Right lobe of liver (tissue), 6 donors: ENCODE measurements at regions not wholly inside any gene's neighbourhood (a gene's known extent, or its start where the extent isn't known, plus 50 kb on each side); places are given as distances from the start of the nearest gene placed in this dataset.

ENCODE experiments used
- ATAC-seq, 4 donors: fragments of 200-7000 bp; cut with Tn5 transposase; one replicate each; pipeline ENCODE4 v1.9.1; 2020; ENCODE audit warnings: mild to moderate bottlenecking in 4 of 4, moderate library complexity in 4 of 4
- DNase-seq, 3 donors: peaks; one replicate each; pipeline ENCODE4 v3.0.0-alpha.2; 2020
- H3K27ac ChIP-seq, 3 donors: fragments of 200-600 bp; one replicate each; pipeline ENCODE4 v1.8.0; 2022
- H3K27me3 ChIP-seq, 2 donors: fragments of 200-600 bp; one replicate each; pipeline ENCODE4 v1.8.0; 2022
- H3K36me3 ChIP-seq, 4 donors: fragments of 200-600 bp; sonication (generic) in 1 of 4; one replicate each; pipeline versions ENCODE4 v1.5.1 to v1.8.0; 2017 to 2022; ENCODE audit warnings: control low read depth in 1 of 4
- H3K4me1 ChIP-seq, 4 donors: fragments of 200-600 bp; sonication (generic) in 1 of 4; one replicate each; pipeline versions ENCODE4 v1.5.1 to v1.8.0; 2017 to 2022; ENCODE audit warnings: control low read depth in 1 of 4
- H3K4me3 ChIP-seq, 3 donors: fragments of 200-600 bp; one replicate each; pipeline ENCODE4 v1.8.0; 2022
- H3K9me3 ChIP-seq, 4 donors: fragments of 200-600 bp; sonication (generic) in 1 of 4; one replicate each; pipeline versions ENCODE4 v1.5.1 to v1.8.0; 2017 to 2022; ENCODE audit warnings: control low read depth in 1 of 4
- CTCF ChIP-seq, 4 donors: fragments of 200-600 bp in 3 of 4; fragments of 450-650 bp in 1 of 4; IDR thresholded peaks; one replicate each; pipeline versions ENCODE4 v1.5.1 to v1.8.0; 2016 to 2022; ENCODE audit warnings: antibody characterized with exemption in 4 of 4, mild to moderate bottlenecking in 2 of 4
- POLR2A ChIP-seq: fragments of 450-650 bp; IDR thresholded peaks from one replicate; pipeline ENCODE4 v1.6.1; 2017; ENCODE audit warnings: antibody characterized with exemption, mild to moderate bottlenecking
- WGBS: methylation state at CpG from one replicate; pipeline ENCODE4 v1.1.6; 2018; ENCODE audit warnings: low coverage, low lambda C conversion rate; ENCODE audit not compliant: insufficient coverage; ENCODE audit errors: missing lambda C conversion rate; 5-methylcytosine and 5-hydroxymethylcytosine counted together
- intact Hi-C, 2 donors: fragments of 100-400 bp; cut with DNase I; formaldehyde crosslinking; loops; one replicate each; pipeline versions ENCODE4 v1.11.2 to v1.14.1; 2022
- donor health status: DM: no; HTN: yes; CAD: no.
- donor health status: DM: no; HTN: no; CAD: no.
- donor health status: DM: no; HTN: no; CAD: no.
- donor health status: DM: no; HTN: yes; CAD: no.
- donor health status: DM: no; HTN: yes; CAD: no.

GRCh38 chr5:155983954-155984353 is 343.0 kb upstream of the SGCD start:
- no peaks in the 10 kb centered on the region for H3K4me1 ChIP-seq
- ATAC-seq: no peak
- WGBS: 80% methylated on average over 3 of the region's 3 CpGs

GRCh38 chr5:155987265-155987810 is 339.6 kb upstream of the SGCD start:
- no peak for DNase-seq
- Histone ChIP-seq H3K27ac (no peak overlapping the region), H3K4me3 (no peak overlapping the region), H3K27me3 (no peaks in the 10 kb centered on the region), H3K4me1 (no peaks in the 10 kb centered on the region), H3K36me3 (no peaks in the 10 kb centered on the region), H3K9me3 (no peaks in the 10 kb centered on the region)
- WGBS: 61% methylated on average over 4 of the region's 5 CpGs
- ATAC-seq: no peak
- intact Hi-C loops: no loop called here
- no peak for TF ChIP-seq POLR2A
- no peak for TF ChIP-seq CTCF (IDR thresholded peaks at IDR 0.05)

More at GRCh38 chr5:155983954-155984353, 343.0 kb upstream of the SGCD start:
- no peaks in the 10 kb centered on the region for H3K9me3 ChIP-seq
- no peak overlapping the region for H3K4me3 ChIP-seq
- no peak overlapping the region for H3K27ac ChIP-seq
- no peaks in the 10 kb centered on the region for H3K27me3 ChIP-seq
- intact Hi-C loops: no loop called here
- DNase-seq: no peak
- H3K36me3 ChIP-seq: no peaks in the 10 kb centered on the region
- no peak for TF ChIP-seq CTCF (IDR thresholded peaks at IDR 0.05)
- TF ChIP-seq POLR2A: no peak

DNA sequence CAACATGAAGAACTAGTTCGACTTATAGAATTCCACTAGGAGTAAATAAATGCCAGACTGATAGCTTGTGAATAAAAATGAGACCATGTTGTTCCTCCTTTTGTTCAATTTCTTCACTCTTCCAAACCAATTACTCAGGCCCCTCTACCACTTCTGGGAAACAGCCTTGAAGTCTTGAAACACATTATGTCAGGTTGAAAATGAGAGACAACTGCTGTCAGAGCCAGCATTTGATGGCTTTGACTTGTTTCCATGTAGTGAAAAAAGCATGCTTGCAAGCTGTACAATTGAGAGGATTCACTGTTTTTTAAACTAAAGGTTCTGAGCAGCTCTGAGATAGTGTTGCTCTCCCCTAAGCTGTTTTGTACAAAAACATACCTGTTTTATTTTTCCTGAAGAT is 337.1 kb upstream of the SGCD start:
- intact Hi-C loops: no loop called here
- no peaks in the 10 kb centered on the region for H3K36me3 ChIP-seq
- H3K9me3 ChIP-seq: no peaks in the 10 kb centered on the region
- TF ChIP-seq CTCF (IDR thresholded peaks at IDR 0.05) (no peak), POLR2A (no peak)
- no peak for DNase-seq
- H3K4me3 ChIP-seq: no peak overlapping the region
- ATAC-seq: no peak
- 36% methylated on average over 1 of the region's 1 CpG for WGBS
- H3K27me3 ChIP-seq: no peaks in the 10 kb centered on the region
- H3K27ac ChIP-seq: no peak overlapping the region
- H3K4me1 ChIP-seq: no peaks in the 10 kb centered on the region

DNA sequence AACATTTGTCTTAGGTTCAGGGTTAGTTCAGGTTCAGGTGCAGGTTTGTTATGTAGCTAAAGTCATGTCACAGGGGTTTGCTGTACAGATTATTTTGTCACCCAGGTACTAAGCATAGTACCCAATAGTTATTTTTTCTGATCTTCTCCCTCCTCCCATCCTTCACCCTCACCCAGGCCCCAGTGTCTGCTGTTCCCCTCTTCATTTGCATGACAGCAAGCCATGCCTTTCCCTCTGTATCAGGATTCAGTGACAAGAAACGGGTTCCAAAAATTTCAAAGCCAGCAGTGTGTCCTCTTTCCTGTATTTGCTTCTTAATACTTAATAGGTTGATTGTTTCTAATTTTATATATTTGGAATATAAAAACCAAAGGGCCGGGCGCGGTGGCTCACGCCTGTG is 330.8 kb upstream of the SGCD start:
- H3K4me3 ChIP-seq: no peak overlapping the region
- 75% methylated on average over 5 of the region's 5 CpGs for WGBS
- no peak for DNase-seq
- no peak for ATAC-seq
- H3K27me3 ChIP-seq: no peaks in the 10 kb centered on the region
- no peaks in the 10 kb centered on the region for H3K36me3 ChIP-seq
- intact Hi-C loops: no loop called here
- TF ChIP-seq POLR2A (no peak), CTCF (IDR thresholded peaks at IDR 0.05) (no peak)
- no peaks in the 10 kb centered on the region for H3K9me3 ChIP-seq
- H3K4me1 ChIP-seq: no peaks in the 10 kb centered on the region
- no peak overlapping the region for H3K27ac ChIP-seq

DNA sequence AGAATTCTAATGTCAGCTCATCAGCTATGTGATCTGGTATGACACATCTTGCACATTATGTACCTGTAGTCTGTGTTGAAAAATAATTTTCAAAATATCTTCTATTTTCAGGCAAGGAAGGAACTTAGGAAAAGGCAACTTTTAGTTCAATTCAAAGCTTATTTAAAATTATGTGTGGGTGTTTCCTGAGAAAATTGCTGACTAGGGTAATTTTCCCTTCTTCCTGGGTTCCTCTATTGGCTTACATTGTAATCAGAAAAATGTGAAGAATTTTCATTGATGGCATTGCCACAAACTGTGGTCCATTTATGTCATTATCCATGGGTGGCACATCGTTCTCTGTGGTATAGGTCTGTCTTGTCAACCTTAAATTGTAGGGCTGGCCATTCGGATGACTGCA is 328.7 kb upstream of the SGCD start:
- intact Hi-C loops: no loop called here
- Histone ChIP-seq H3K36me3 (no peaks in the 10 kb centered on the region), H3K4me3 (no peak overlapping the region), H3K27ac (no peak overlapping the region), H3K4me1 (no peaks in the 10 kb centered on the region), H3K27me3 (no peaks in the 10 kb centered on the region), H3K9me3 (no peaks in the 10 kb centered on the region)
- no peak for ATAC-seq
- WGBS: 66% methylated on average over 2 of the region's 2 CpGs
- TF ChIP-seq POLR2A: no peak
- TF ChIP-seq CTCF (IDR thresholded peaks at IDR 0.05): no peak
- no peak for DNase-seq
